ENCODE measurements at regions not wholly inside any gene's neighbourhood (a gene's known extent, or its start where the extent isn't known, plus 50 kb on each side); places are given as distances from the start of the nearest gene placed in this dataset.
A peak's percentile ranks its signal among the peaks of the same experiment; 100 is the strongest.

DNA sequence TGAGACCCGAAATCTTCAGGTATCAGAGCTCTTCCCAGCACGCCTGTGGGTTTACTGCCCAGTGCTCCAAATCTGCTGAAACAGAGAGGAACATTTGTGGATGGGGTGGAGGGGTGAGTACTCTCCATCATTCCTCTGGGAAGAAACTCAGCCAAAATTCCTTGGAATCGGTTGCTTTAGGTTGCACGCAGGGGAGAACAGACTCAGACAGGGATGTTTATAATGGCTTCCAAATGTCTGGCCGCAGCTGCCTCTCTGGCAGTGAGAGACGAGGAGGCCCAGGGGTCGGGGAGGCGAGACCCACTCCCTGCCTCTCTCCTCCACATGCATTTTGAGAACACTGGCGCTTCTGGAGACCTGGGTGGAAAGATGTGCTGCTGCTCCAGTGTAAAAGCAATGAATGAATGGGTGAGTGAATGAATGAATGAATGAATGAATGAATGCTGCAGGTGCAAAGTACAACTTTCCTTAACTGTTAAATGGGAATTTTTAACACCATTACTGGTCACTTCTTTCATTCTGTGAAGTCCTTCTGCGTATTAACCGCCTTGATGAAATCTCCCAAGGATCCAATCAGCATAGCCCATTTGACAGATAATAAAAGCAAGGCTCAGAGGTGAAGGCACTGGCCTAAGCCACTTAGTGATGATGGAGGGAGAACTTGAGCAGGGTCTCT lies 437.4 kb downstream of the MIAT start:
- DNase-seq (ENCODE audit: low read depth) (peak; percentile 91), FAIRE-seq (peak; percentile 9)
- Mint-ChIP-seq H3K4me3 (ENCODE audit: unreplicated experiment) (no peak overlapping the region), H3K27me3 (ENCODE audit: low read depth, unreplicated experiment) (peaks cover 2% of the 10 kb centered on the region), H3K9me3 (ENCODE audit: unreplicated experiment) (no peaks in the 10 kb centered on the region), H3K36me3 (ENCODE audit: low read depth, unreplicated experiment) (peaks cover 3% of the 10 kb centered on the region), H3K27ac (ENCODE audit: unreplicated experiment) (no peak overlapping the region), H3K4me1 (ENCODE audit: low read depth, unreplicated experiment) (peaks cover 5% of the 10 kb centered on the region)
- TF ChIP-seq EZH2 (IDR thresholded peaks at IDR 0.05; ENCODE audit: insufficient read depth, low read length): no peak
- TF ChIP-seq, protein P1, sequence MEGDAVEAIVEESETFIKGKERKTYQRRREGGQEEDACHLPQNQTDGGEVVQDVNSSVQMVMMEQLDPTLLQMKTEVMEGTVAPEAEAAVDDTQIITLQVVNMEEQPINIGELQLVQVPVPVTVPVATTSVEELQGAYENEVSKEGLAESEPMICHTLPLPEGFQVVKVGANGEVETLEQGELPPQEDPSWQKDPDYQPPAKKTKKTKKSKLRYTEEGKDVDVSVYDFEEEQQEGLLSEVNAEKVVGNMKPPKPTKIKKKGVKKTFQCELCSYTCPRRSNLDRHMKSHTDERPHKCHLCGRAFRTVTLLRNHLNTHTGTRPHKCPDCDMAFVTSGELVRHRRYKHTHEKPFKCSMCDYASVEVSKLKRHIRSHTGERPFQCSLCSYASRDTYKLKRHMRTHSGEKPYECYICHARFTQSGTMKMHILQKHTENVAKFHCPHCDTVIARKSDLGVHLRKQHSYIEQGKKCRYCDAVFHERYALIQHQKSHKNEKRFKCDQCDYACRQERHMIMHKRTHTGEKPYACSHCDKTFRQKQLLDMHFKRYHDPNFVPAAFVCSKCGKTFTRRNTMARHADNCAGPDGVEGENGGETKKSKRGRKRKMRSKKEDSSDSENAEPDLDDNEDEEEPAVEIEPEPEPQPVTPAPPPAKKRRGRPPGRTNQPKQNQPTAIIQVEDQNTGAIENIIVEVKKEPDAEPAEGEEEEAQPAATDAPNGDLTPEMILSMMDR (IDR thresholded peaks at IDR 0.05; ENCODE audit: insufficient read depth, low read depth, low read length): no peak
- H4K20me1 ChIP-seq (ENCODE audit: insufficient read depth, low read length): no peaks in the 10 kb centered on the region
- peaks cover 2% of the 10 kb centered on the region for H3K27me3 ChIP-seq (ENCODE audit: insufficient read depth, low read length)
- no peak overlapping the region for H3K4me2 ChIP-seq (ENCODE audit: low read length)
- H3K4me3 ChIP-seq (ENCODE audit: insufficient read depth, low read depth, low read length): no peak overlapping the region
- no peaks in the 10 kb centered on the region for H3K36me3 ChIP-seq (ENCODE audit: insufficient read depth, low read length)
- H3K4me1 ChIP-seq (ENCODE audit: insufficient read depth, low read length): no peaks in the 10 kb centered on the region
- H3K79me2 ChIP-seq (ENCODE audit: insufficient read depth, low read length): no peaks in the 10 kb centered on the region
- no peaks in the 10 kb centered on the region for H3K9me3 ChIP-seq (ENCODE audit: insufficient read depth, low read depth, low read length)
- no peak overlapping the region for H3K27ac ChIP-seq (ENCODE audit: low read depth, low read length)
- H3K9ac ChIP-seq (ENCODE audit: low read length): no peak overlapping the region
- no peak overlapping the region for H2AFZ ChIP-seq (ENCODE audit: low read depth, low read length)

DNA sequence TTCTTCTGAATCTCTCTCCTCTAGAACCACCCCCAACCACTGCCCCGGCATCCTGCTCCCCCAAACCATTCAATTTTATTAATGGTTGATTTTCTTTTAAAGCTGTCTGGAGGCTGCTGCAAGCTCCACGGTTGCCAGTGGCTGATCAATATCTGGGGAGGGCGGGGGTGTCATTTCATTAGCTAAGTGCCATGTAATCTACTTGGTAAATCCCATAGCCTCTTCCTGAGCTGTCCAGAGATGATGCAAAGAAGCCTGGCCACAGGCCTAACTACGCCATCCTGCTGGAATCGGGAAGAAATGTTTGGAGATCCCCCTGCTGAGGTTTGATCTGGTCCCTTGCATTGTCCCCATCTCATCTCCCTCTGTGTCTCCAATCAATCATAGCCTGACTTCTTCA lies 440.1 kb downstream of the MIAT start:
- peaks cover 23% of the 10 kb centered on the region for H3K4me1 Mint-ChIP-seq (ENCODE audit: low read depth, unreplicated experiment)
- Histone ChIP-seq H3K9ac (ENCODE audit: low read length) (no peak overlapping the region), H3K4me2 (ENCODE audit: low read length) (no peak overlapping the region), H3K4me1 (ENCODE audit: insufficient read depth, low read length) (peaks cover 16% of the 10 kb centered on the region), H4K20me1 (ENCODE audit: insufficient read depth, low read length) (no peaks in the 10 kb centered on the region), H3K4me3 (ENCODE audit: insufficient read depth, low read depth, low read length) (no peak overlapping the region), H3K27ac (ENCODE audit: low read depth, low read length) (no peak overlapping the region), H3K27me3 (ENCODE audit: insufficient read depth, low read length) (no peaks in the 10 kb centered on the region), H2AFZ (ENCODE audit: low read depth, low read length) (no peak overlapping the region), H3K79me2 (ENCODE audit: insufficient read depth, low read length) (no peaks in the 10 kb centered on the region), H3K9me3 (ENCODE audit: insufficient read depth, low read depth, low read length) (no peaks in the 10 kb centered on the region), H3K36me3 (ENCODE audit: insufficient read depth, low read length) (no peaks in the 10 kb centered on the region)
- no peaks in the 10 kb centered on the region for H3K9me3 Mint-ChIP-seq (ENCODE audit: unreplicated experiment)
- peak; percentile 31 for DNase-seq (ENCODE audit: low read depth)
- H3K27ac Mint-ChIP-seq (ENCODE audit: unreplicated experiment): no peak overlapping the region
- H3K27me3 Mint-ChIP-seq (ENCODE audit: low read depth, unreplicated experiment): peaks cover 2% of the 10 kb centered on the region
- peaks cover 3% of the 10 kb centered on the region for H3K36me3 Mint-ChIP-seq (ENCODE audit: low read depth, unreplicated experiment)
- FAIRE-seq: no peak
- TF ChIP-seq, protein P1 (IDR thresholded peaks at IDR 0.05; ENCODE audit: insufficient read depth, low read depth, low read length): no peak
- TF ChIP-seq EZH2 (IDR thresholded peaks at IDR 0.05; ENCODE audit: insufficient read depth, low read length): no peak
- H3K4me3 Mint-ChIP-seq (ENCODE audit: unreplicated experiment): no peak overlapping the region

DNA sequence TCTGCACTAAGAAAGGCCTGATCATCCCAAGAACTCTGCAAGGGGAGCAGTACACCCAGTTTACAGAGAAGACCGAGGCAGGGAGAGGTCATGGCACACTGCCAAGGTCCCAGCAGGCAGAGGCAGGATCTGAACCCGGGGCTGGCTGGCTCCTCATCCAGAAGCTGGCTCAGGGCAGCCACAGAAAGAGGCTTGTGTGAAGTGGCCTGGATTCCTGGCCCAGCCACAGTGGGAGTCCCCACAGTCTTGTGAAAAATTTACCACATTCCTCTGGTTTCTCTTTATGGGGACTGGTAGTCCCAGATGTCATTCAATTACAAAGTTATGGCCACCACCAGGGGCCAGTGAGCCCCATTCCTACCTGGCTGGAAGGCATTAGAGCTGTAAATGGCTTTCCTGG lies 440.5 kb downstream of the MIAT start:
- H3K27me3 ChIP-seq (ENCODE audit: insufficient read depth, low read length): no peaks in the 10 kb centered on the region
- FAIRE-seq (no peak), DNase-seq (ENCODE audit: low read depth) (peak; percentile 54)
- H3K4me3 ChIP-seq (ENCODE audit: insufficient read depth, low read depth, low read length): no peak overlapping the region
- no peak overlapping the region for H3K9ac ChIP-seq (ENCODE audit: low read length)
- H3K9me3 ChIP-seq (ENCODE audit: insufficient read depth, low read depth, low read length): no peaks in the 10 kb centered on the region
- H3K36me3 Mint-ChIP-seq (ENCODE audit: low read depth, unreplicated experiment): peaks cover 3% of the 10 kb centered on the region
- no peak overlapping the region for H3K27ac ChIP-seq (ENCODE audit: low read depth, low read length)
- no peaks in the 10 kb centered on the region for H3K79me2 ChIP-seq (ENCODE audit: insufficient read depth, low read length)
- no peaks in the 10 kb centered on the region for H4K20me1 ChIP-seq (ENCODE audit: insufficient read depth, low read length)
- H3K4me2 ChIP-seq (ENCODE audit: low read length): no peak overlapping the region
- no peak overlapping the region for H3K4me3 Mint-ChIP-seq (ENCODE audit: unreplicated experiment)
- no peak overlapping the region for H3K27ac Mint-ChIP-seq (ENCODE audit: unreplicated experiment)
- H3K27me3 Mint-ChIP-seq (ENCODE audit: low read depth, unreplicated experiment): peaks cover 2% of the 10 kb centered on the region
- H2AFZ ChIP-seq (ENCODE audit: low read depth, low read length): no peak overlapping the region
- no peaks in the 10 kb centered on the region for H3K9me3 Mint-ChIP-seq (ENCODE audit: unreplicated experiment)
- no peaks in the 10 kb centered on the region for H3K36me3 ChIP-seq (ENCODE audit: insufficient read depth, low read length)
- peaks cover 23% of the 10 kb centered on the region for H3K4me1 Mint-ChIP-seq (ENCODE audit: low read depth, unreplicated experiment)
- TF ChIP-seq, protein P1 (IDR thresholded peaks at IDR 0.05; ENCODE audit: insufficient read depth, low read depth, low read length): no peak
- TF ChIP-seq EZH2 (IDR thresholded peaks at IDR 0.05; ENCODE audit: insufficient read depth, low read length): no peak
- H3K4me1 ChIP-seq (ENCODE audit: insufficient read depth, low read length): peaks cover 16% of the 10 kb centered on the region

Data from astrocyte (in vitro differentiated cells and primary cell).